ENCODE measurements at regions not wholly inside any gene's neighbourhood (a gene's known extent, or its start where the extent isn't known, plus 50 kb on each side); places are given as distances from the start of the nearest gene placed in this dataset.

DNA sequence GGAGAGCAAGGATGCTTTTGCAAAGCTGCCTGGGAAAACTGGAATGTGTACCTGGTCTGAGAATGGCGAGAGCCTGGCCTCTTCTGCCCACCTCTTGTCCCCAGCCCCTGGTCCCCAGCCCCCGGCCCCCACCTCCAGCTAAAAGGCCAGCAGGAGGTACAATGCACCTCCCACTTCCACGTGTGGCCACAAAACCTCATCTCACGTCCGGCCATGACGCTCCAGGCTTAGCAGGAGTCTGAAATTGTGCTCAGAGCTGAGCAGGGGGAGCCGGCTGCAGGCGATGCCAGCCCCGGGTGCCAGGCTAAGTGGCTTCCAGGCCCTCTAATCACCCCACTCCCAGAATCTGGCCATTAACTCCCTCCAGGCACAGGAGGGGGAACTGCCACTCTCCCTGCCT, 83.1 kb upstream of the PRR20G start:
- H3K36me3 ChIP-seq (ENCODE audit: low read depth, missing control alignments) = no peaks in the 10 kb centered on the region
- H3K4me1 ChIP-seq = no peaks in the 10 kb centered on the region
- intact Hi-C loops (cut with DNase I; ENCODE audit: low total_unique reads) = no loop called here

DNA sequence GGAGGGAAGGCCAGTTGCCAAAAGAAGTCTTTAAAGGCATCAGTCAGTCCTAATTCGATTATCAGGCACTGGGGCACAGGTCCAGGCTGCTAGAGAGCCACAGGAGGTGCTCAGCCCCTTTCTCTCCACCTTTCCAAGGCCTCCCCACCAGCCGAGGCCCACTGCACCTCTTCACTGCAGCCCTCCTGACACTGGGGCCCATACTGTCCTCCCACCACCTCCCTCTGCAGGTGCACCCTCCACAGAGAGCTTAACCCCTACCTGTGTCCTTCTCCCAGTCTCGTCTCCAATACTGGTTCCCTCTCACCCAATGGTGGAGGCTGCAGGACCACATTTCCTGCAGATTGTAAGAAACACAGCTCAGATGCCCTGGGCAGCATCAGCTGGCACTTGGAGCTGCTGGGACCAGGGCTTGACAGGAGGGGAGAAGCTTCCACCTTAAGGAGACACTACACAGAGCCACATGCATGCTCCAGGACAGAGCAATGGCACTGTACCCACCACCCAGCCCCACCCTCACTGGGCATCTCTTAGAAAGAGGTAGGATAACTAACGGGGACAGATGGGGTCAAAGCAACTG, 81.6 kb upstream of the PRR20G start:
- TF ChIP-seq, protein P1, sequence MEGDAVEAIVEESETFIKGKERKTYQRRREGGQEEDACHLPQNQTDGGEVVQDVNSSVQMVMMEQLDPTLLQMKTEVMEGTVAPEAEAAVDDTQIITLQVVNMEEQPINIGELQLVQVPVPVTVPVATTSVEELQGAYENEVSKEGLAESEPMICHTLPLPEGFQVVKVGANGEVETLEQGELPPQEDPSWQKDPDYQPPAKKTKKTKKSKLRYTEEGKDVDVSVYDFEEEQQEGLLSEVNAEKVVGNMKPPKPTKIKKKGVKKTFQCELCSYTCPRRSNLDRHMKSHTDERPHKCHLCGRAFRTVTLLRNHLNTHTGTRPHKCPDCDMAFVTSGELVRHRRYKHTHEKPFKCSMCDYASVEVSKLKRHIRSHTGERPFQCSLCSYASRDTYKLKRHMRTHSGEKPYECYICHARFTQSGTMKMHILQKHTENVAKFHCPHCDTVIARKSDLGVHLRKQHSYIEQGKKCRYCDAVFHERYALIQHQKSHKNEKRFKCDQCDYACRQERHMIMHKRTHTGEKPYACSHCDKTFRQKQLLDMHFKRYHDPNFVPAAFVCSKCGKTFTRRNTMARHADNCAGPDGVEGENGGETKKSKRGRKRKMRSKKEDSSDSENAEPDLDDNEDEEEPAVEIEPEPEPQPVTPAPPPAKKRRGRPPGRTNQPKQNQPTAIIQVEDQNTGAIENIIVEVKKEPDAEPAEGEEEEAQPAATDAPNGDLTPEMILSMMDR (IDR thresholded peaks at IDR 0.05) = no peak
- TF ChIP-seq POLR2A (IDR thresholded peaks at IDR 0.05) = no peak
- H3K4me3 ChIP-seq = no peak overlapping the region
- no peak overlapping the region for H3K27ac ChIP-seq
- intact Hi-C loops (cut with DNase I; ENCODE audit: low total_unique reads) = no loop called here
- no peaks in the 10 kb centered on the region for H3K36me3 ChIP-seq (ENCODE audit: low read depth, missing control alignments)
- H3K27me3 ChIP-seq = no peaks in the 10 kb centered on the region
- H3K9me3 ChIP-seq = no peaks in the 10 kb centered on the region
- 69 to 75% methylated on average over 4 of the region's 4 CpGs for WGBS, 2 donors
- H3K4me1 ChIP-seq = no peaks in the 10 kb centered on the region
- no peak for DNase-seq

More for the DNA sequence above, 83.1 kb upstream of the PRR20G start:
- WGBS, 2 donors = 53 to 59% methylated on average over 5 to 9 of the region's 9 CpGs
- no peaks in the 10 kb centered on the region for H3K27me3 ChIP-seq
- no peak for TF ChIP-seq POLR2A (IDR thresholded peaks at IDR 0.05)
- TF ChIP-seq, protein P1 (IDR thresholded peaks at IDR 0.05) = no peak
- H3K4me3 ChIP-seq = no peak overlapping the region
- H3K9me3 ChIP-seq = no peaks in the 10 kb centered on the region
- no peak for DNase-seq
- no peak overlapping the region for H3K27ac ChIP-seq

DNA sequence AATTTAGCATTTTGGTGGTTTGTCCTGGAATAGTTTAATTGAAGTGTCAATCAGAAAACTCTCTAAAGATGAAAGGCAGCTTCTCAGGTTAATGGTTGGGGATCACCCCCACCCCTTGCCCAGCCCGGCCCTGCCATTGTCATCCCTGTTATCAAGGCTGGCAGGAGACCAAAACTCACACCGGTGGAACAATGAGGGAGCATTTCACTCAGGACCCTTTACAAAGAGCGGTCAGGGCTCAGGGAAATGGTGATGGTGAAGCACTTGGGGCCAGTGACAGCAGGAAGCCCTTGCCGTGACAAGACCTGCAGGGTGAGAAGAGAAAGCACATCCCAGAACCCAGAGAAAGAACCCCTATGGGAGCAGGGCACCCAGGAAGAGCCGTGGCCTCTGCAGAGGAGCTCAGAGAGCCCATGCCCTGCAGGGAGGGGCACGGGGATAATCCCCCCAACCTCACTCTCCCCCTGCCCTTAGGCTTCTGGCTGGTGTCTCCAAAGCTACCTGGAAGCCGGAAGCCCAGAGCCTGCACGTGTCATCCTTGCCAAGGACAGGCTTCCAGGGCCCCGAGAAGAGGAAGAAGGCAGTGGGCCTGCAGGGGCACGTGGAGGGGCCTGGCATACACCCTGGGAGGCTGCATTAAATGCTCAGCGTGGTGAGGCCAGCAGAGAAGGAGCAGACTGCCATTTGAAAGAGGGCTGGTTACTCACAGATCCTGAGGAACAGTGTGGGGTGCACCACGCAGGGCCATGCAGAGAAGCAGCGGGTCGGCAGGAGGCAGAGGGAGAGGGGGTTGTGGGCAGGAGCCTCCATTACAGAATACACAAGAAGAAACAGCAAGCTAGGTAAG, 80.6 kb upstream of the PRR20G start:
- no peak for DNase-seq
- WGBS, 2 donors = 71 to 75% methylated on average over 10 to 14 of the region's 14 CpGs
- intact Hi-C loops (cut with DNase I; ENCODE audit: low total_unique reads) = no loop called here
- Histone ChIP-seq H3K36me3 (ENCODE audit: low read depth, missing control alignments) (no peaks in the 10 kb centered on the region), H3K4me1 (no peaks in the 10 kb centered on the region), H3K4me3 (no peak overlapping the region), H3K27me3 (no peaks in the 10 kb centered on the region), H3K9me3 (no peaks in the 10 kb centered on the region), H3K27ac (no peak overlapping the region)
- TF ChIP-seq POLR2A (IDR thresholded peaks at IDR 0.05) = no peak
- TF ChIP-seq, protein P1 (IDR thresholded peaks at IDR 0.05) = no peak

DNA sequence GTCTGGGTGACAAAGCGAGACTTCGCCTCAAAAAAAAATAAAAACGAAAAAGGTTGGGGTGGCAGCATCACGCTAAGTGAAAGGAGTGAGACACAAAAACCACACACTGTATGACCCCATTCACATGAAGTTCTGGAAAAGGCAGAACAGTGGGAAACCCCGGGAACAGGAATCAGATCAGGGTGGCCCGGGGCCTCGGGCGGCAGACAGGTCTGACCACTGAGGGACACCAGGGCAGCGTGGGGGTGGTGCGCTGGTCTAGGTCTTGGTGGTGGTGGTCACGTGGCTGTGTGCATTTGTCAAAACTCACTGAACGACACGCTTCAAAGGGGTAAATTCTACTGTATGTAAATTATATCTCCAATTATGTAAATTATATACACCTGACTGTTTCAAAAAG, 79.7 kb upstream of the PRR20G start:
- 91 to 95% methylated on average over 13 of the region's 13 CpGs for WGBS, 2 donors
- H3K27me3 ChIP-seq = no peaks in the 10 kb centered on the region
- H3K36me3 ChIP-seq (ENCODE audit: low read depth, missing control alignments) = no peaks in the 10 kb centered on the region
- no peak for DNase-seq
- intact Hi-C loops (cut with DNase I; ENCODE audit: low total_unique reads) = no loop called here
- TF ChIP-seq POLR2A (IDR thresholded peaks at IDR 0.05) = no peak
- TF ChIP-seq, protein P1 (IDR thresholded peaks at IDR 0.05) = no peak
- no peaks in the 10 kb centered on the region for H3K9me3 ChIP-seq
- no peaks in the 10 kb centered on the region for H3K4me1 ChIP-seq
- H3K27ac ChIP-seq = no peak overlapping the region
- H3K4me3 ChIP-seq = no peak overlapping the region

Data from testis (tissue), 2 donors.